Loucy (cell line): ENCODE measurements at regions not wholly inside any gene's neighbourhood (a gene's known extent, or its start where the extent isn't known, plus 50 kb on each side); places are given as distances from the start of the nearest gene placed in this dataset.

Experiments
- EZH2phosphoT487 ChIP-seq: fragments of 200-600 bp; IDR thresholded peaks from 2 replicates; pipeline ENCODE4 v1.6.1; 2018; ENCODE audit warnings: antibody characterized with exemption, mild to moderate bottlenecking, moderate library complexity, borderline replicate concordance
- TF ChIP-seq, protein P1 (sequence below): fragments of 200-600 bp; sonication (generic); conservative IDR thresholded peaks from 2 replicates; pipeline ENCODE4 v1.5.1; 2014; ENCODE audit warnings: mild to moderate bottlenecking, antibody characterized with exemption, low read length

DNA sequence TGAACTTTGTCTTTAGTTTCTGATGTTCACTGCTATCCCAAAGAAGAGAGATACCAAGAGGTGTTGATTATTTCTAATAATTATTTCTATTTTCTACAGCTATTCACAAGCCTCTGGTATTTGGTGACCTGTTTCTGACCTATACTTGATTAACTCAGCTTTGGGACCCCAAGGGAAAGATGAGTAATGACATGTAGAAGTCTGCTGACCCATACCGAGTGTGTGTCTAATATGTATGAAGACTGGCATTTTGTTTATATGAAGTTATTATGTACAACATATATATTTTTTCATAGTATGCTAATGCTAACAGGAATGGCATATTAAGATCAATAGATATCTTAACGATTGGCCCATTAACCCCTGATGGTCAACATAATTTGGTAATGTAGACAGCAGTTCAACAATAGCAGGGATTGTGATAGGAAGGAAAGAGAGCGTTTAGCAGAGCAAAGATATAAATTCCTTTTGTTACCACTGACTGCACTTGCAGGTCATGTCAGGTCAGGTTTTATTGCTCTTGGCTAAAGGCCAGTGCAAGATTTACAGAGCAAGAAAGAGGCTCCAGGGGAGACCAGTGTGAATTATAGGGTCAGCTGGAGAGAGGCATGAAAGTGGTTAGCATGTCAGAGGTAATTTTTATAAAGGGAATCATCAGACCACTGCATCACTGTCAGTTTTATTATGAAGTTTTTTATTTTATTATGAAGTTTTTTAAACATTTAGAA is 94.7 kb upstream of the DIPK2B start:
- TF ChIP-seq, protein P1, sequence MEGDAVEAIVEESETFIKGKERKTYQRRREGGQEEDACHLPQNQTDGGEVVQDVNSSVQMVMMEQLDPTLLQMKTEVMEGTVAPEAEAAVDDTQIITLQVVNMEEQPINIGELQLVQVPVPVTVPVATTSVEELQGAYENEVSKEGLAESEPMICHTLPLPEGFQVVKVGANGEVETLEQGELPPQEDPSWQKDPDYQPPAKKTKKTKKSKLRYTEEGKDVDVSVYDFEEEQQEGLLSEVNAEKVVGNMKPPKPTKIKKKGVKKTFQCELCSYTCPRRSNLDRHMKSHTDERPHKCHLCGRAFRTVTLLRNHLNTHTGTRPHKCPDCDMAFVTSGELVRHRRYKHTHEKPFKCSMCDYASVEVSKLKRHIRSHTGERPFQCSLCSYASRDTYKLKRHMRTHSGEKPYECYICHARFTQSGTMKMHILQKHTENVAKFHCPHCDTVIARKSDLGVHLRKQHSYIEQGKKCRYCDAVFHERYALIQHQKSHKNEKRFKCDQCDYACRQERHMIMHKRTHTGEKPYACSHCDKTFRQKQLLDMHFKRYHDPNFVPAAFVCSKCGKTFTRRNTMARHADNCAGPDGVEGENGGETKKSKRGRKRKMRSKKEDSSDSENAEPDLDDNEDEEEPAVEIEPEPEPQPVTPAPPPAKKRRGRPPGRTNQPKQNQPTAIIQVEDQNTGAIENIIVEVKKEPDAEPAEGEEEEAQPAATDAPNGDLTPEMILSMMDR, result no peak
- no peak for TF ChIP-seq EZH2phosphoT487
